CD4-positive, alpha-beta T cell treated with Interleukin-2 at 100 ng/mL for 4 hours (primary cell): ENCODE measurements at regions not wholly inside any gene's neighbourhood (a gene's known extent, or its start where the extent isn't known, plus 50 kb on each side); places are given as distances from the start of the nearest gene placed in this dataset.
A peak's percentile ranks its signal among the peaks of the same experiment; 100 is the strongest.

ENCODE experiments used
- DNase-seq: peaks from one replicate; pipeline ENCODE4 v3.0.0-alpha.2; 2020; ENCODE audit warnings: low spot score

- DNase-seq, result no peak
Observed at GRCh38 chr12:123041042-123041531, 60.6 kb downstream of the ARL6IP4 start.

GRCh38 chr12:123040106-123040505 is 59.6 kb downstream of the ARL6IP4 start:
- DNase-seq, result no peak

GRCh38 chr12:123038966-123039365 is 58.5 kb downstream of the ARL6IP4 start:
- no peak for DNase-seq

- no peak for DNase-seq
Observed at GRCh38 chr12:123038486-123038885, 58.0 kb downstream of the ARL6IP4 start.

- DNase-seq, result no peak
Observed at GRCh38 chr12:123037791-123038190, 57.3 kb downstream of the ARL6IP4 start.

- DNase-seq, result no peak
Observed at GRCh38 chr12:123036466-123037285, 56.2 kb downstream of the ARL6IP4 start.

- DNase-seq, result no peak
Observed at GRCh38 chr12:123035841-123036240, 55.4 kb downstream of the ARL6IP4 start.

GRCh38 chr12:123034865-123035264 is 54.4 kb downstream of the ARL6IP4 start:
- peak; percentile 2 for DNase-seq

GRCh38 chr12:123034022-123034541 is 53.6 kb downstream of the ARL6IP4 start:
- DNase-seq, result no peak

- DNase-seq, result no peak
Observed at GRCh38 chr12:123033392-123034021, 53.0 kb downstream of the ARL6IP4 start.

GRCh38 chr12:123032736-123033391 is 52.4 kb downstream of the ARL6IP4 start:
- DNase-seq, result no peak
